ENCODE measurements at regions not wholly inside any gene's neighbourhood (a gene's known extent, or its start where the extent isn't known, plus 50 kb on each side); places are given as distances from the start of the nearest gene placed in this dataset.

GRCh38 chr6:10128721-10129120, 286.2 kb downstream of the TFAP2A start:
- no peaks in the 10 kb centered on the region for H4K20me1 ChIP-seq (ENCODE audit: control insufficient read depth, insufficient read depth, insufficient read length)
- no peak overlapping the region for H3T11ph ChIP-seq (ENCODE audit: low read length)
- peaks cover 2 to 3% (median 3%) of the 10 kb centered on the region in 3 experiments; a peak in 5 of 7 replicates for H3K36me3 Mint-ChIP-seq (ENCODE audit: insufficient read depth in 1 of 3, low read depth in 3 of 3)
- H3K9me3 ChIP-seq (ENCODE audit: control insufficient read depth, low read depth, low read length), result no peaks in the 10 kb centered on the region
- H2BK5ac ChIP-seq (ENCODE audit: insufficient read length, low read length), result no peak overlapping the region
- no peak overlapping the region for H2BK12ac ChIP-seq (ENCODE audit: insufficient read length, low read depth, low read length)
- no peak overlapping the region for H4K91ac ChIP-seq (ENCODE audit: insufficient read length, low read depth, low read length)
- no peak overlapping the region for H4K5ac ChIP-seq (ENCODE audit: insufficient read length, low read depth, low read length)
- H3K27me3 ChIP-seq (ENCODE audit: insufficient read depth, low read length), result no peaks in the 10 kb centered on the region
- H3K4me1 ChIP-seq (ENCODE audit: insufficient read depth, low read length), result no peaks in the 10 kb centered on the region
- peaks cover 6 to 14% of the 10 kb centered on the region in 2 experiments for H3K9me3 Mint-ChIP-seq
- H3K23me2 ChIP-seq (ENCODE audit: insufficient read length, low read depth, low read length, poor library complexity, severe bottlenecking), result no peaks in the 10 kb centered on the region
- no CpG with 5 or more reads among the region's 4 CpGs for WGBS (ENCODE audit: extremely low coverage, insufficient read length, low lambda C conversion rate)
- TF ChIP-seq CTCF (conservative IDR thresholded peaks at IDR 0.05), result no peak
- no peak overlapping the region for H3K56ac ChIP-seq (ENCODE audit: insufficient read length, low read depth, low read length)
- no peak overlapping the region for H3K27ac ChIP-seq (ENCODE audit: insufficient read length, low read depth, low read length)
- no peak overlapping the region for H2BK20ac ChIP-seq (ENCODE audit: low read depth, low read length, poor library complexity, severe bottlenecking)
- H2BK15ac ChIP-seq (ENCODE audit: low read depth, low read length), result no peak overlapping the region
- H3K4me1 Mint-ChIP-seq, result no peaks in the 10 kb centered on the region
- H3K4me2 ChIP-seq (ENCODE audit: insufficient read depth, insufficient read length, low read length), result no peak overlapping the region
- no peaks in the 10 kb centered on the region for H3K79me2 ChIP-seq (ENCODE audit: insufficient read depth, low read length)
- no peak overlapping the region for H4K8ac ChIP-seq (replicated peaks; ENCODE audit: insufficient read length, low read depth, low read length)
- no peak overlapping the region for H3K4ac ChIP-seq (ENCODE audit: low read depth, low read length)
- H2BK120ac ChIP-seq (ENCODE audit: low read depth, low read length, poor library complexity, severe bottlenecking), result no peak overlapping the region
- no peak overlapping the region for H3K27ac Mint-ChIP-seq
- no peak overlapping the region for H2AFZ ChIP-seq (ENCODE audit: low read length)
- no peak overlapping the region for H3K23ac ChIP-seq (ENCODE audit: insufficient read length, low read depth, low read length)
- H3K79me1 ChIP-seq (ENCODE audit: insufficient read depth, low read depth, low read length, poor library complexity, severe bottlenecking), result no peaks in the 10 kb centered on the region
- no peak overlapping the region for H3K14ac ChIP-seq (ENCODE audit: insufficient read depth, low read length)
- DNase-seq, result no peak
- H2AK5ac ChIP-seq (ENCODE audit: insufficient read length, low read length), result no peak overlapping the region
- no peak overlapping the region for H3K18ac ChIP-seq (ENCODE audit: insufficient read length, low read depth, low read length)
- peaks cover 2% of the 10 kb centered on the region for H3K27me3 Mint-ChIP-seq (ENCODE audit: low read depth)
- H3K4me3 Mint-ChIP-seq, result no peak overlapping the region
- no peak overlapping the region for H3K9ac ChIP-seq (ENCODE audit: extremely low read depth, insufficient read length, low read length)

Data from H9 (cell line).